ENCODE measurements at regions not wholly inside any gene's neighbourhood (a gene's known extent, or its start where the extent isn't known, plus 50 kb on each side); places are given as distances from the start of the nearest gene placed in this dataset.

DNA sequence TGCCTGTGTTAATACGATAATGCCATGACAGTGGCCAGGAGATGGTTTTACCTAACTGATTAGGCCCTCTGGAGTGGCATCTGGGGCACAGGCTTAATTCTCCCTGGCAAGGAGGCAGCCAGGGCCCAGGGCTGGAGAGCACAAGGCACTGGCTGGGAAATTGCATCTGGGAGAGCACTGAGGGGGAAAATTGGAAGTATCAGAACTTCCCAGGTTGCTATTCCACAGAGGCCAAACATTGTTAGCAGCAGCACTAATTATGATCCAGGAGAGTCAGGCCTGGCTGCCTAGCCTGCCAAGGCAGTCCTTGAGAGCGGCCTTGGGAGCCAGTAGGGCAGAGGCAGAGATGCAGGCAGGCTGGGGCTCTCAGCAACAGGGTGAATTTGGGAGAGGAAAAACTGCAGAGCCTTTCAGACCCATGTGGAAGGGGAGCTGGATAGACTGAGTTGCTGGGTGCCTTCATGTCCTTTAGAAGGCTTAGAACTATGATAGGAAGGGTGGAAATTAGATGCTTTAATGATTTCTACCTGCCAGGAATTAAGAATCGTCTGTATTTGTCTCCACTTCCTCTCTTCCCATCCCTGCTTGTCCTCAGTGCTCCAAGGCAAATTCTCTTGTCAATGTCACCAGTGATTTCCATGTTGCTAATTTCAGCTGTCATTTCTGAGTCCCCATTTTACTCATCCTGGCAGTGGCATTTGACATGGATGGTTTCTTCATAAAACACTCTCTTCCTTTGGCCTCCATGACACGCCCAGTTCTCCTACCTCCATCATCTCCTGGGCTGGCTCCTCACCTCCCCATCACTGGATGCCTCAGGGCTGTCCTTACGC, 56.1 kb upstream of the HSPA9 start:
- no peaks in the 10 kb centered on the region for H3K36me3 Mint-ChIP-seq (ENCODE audit: low read depth, unreplicated experiment)
- H3K9me3 Mint-ChIP-seq (ENCODE audit: unreplicated experiment): peaks cover 2% of the 10 kb centered on the region
- FAIRE-seq: no peak
- Histone ChIP-seq H4K20me1 (ENCODE audit: insufficient read depth, low read length) (no peaks in the 10 kb centered on the region), H3K27ac (ENCODE audit: low read depth, low read length) (no peak overlapping the region), H3K4me1 (ENCODE audit: insufficient read depth, low read length) (no peaks in the 10 kb centered on the region), H3K9ac (ENCODE audit: low read length) (no peak overlapping the region), H3K4me2 (ENCODE audit: low read length) (no peak overlapping the region), H3K79me2 (ENCODE audit: insufficient read depth, low read length) (no peaks in the 10 kb centered on the region), H3K27me3 (ENCODE audit: insufficient read depth, low read length) (no peaks in the 10 kb centered on the region), H2AFZ (ENCODE audit: low read depth, low read length) (no peak overlapping the region), H3K9me3 (ENCODE audit: insufficient read depth, low read depth, low read length) (no peaks in the 10 kb centered on the region), H3K36me3 (ENCODE audit: insufficient read depth, low read length) (no peaks in the 10 kb centered on the region), H3K4me3 (ENCODE audit: insufficient read depth, low read depth, low read length) (no peak overlapping the region)
- no peak for DNase-seq (ENCODE audit: low read depth)
- peaks cover 21% of the 10 kb centered on the region for H3K27me3 Mint-ChIP-seq (ENCODE audit: low read depth, unreplicated experiment)
- TF ChIP-seq EZH2 (IDR thresholded peaks at IDR 0.05; ENCODE audit: insufficient read depth, low read length): no peak
- TF ChIP-seq, protein P1, sequence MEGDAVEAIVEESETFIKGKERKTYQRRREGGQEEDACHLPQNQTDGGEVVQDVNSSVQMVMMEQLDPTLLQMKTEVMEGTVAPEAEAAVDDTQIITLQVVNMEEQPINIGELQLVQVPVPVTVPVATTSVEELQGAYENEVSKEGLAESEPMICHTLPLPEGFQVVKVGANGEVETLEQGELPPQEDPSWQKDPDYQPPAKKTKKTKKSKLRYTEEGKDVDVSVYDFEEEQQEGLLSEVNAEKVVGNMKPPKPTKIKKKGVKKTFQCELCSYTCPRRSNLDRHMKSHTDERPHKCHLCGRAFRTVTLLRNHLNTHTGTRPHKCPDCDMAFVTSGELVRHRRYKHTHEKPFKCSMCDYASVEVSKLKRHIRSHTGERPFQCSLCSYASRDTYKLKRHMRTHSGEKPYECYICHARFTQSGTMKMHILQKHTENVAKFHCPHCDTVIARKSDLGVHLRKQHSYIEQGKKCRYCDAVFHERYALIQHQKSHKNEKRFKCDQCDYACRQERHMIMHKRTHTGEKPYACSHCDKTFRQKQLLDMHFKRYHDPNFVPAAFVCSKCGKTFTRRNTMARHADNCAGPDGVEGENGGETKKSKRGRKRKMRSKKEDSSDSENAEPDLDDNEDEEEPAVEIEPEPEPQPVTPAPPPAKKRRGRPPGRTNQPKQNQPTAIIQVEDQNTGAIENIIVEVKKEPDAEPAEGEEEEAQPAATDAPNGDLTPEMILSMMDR (IDR thresholded peaks at IDR 0.05; ENCODE audit: insufficient read depth, low read depth, low read length): no peak
- peaks cover 5% of the 10 kb centered on the region for H3K4me1 Mint-ChIP-seq (ENCODE audit: low read depth, unreplicated experiment)
- H3K27ac Mint-ChIP-seq (ENCODE audit: unreplicated experiment): no peak overlapping the region
- H3K4me3 Mint-ChIP-seq (ENCODE audit: unreplicated experiment): no peak overlapping the region

DNA sequence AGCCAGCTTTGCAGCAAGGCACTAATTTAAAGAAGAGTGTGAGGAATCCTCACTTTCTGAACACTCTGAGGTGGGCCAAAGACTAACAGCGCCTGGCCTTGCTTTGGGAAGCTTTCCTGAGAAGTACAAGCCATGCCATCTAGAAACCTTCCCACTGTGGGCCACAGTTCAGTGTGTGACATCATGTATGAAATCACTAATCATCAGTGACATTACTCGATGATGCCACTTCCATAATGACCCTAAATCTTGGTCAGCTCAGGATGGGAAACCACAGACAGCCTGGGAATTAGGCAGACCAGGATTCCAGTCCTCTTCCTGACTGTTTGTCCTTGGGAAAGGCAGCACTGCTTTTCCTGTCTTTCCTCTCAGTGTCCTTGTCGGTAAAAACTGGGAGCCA, 54.2 kb upstream of the HSPA9 start:
- H3K27me3 ChIP-seq (ENCODE audit: insufficient read depth, low read length): no peaks in the 10 kb centered on the region
- FAIRE-seq (no peak), DNase-seq (ENCODE audit: low read depth) (no peak)
- no peak overlapping the region for H3K4me3 ChIP-seq (ENCODE audit: insufficient read depth, low read depth, low read length)
- peaks cover 5% of the 10 kb centered on the region for H3K4me1 Mint-ChIP-seq (ENCODE audit: low read depth, unreplicated experiment)
- no peak overlapping the region for H3K27ac ChIP-seq (ENCODE audit: low read depth, low read length)
- no peaks in the 10 kb centered on the region for H3K4me1 ChIP-seq (ENCODE audit: insufficient read depth, low read length)
- H3K9me3 ChIP-seq (ENCODE audit: insufficient read depth, low read depth, low read length): no peaks in the 10 kb centered on the region
- no peak overlapping the region for H2AFZ ChIP-seq (ENCODE audit: low read depth, low read length)
- peaks cover 2% of the 10 kb centered on the region for H3K9me3 Mint-ChIP-seq (ENCODE audit: unreplicated experiment)
- TF ChIP-seq, protein P1 (IDR thresholded peaks at IDR 0.05; ENCODE audit: insufficient read depth, low read depth, low read length): no peak
- TF ChIP-seq EZH2 (IDR thresholded peaks at IDR 0.05; ENCODE audit: insufficient read depth, low read length): no peak
- H3K9ac ChIP-seq (ENCODE audit: low read length): no peak overlapping the region
- H4K20me1 ChIP-seq (ENCODE audit: insufficient read depth, low read length): no peaks in the 10 kb centered on the region
- no peak overlapping the region for H3K4me3 Mint-ChIP-seq (ENCODE audit: unreplicated experiment)
- peaks cover 14% of the 10 kb centered on the region for H3K27me3 Mint-ChIP-seq (ENCODE audit: low read depth, unreplicated experiment)
- H3K79me2 ChIP-seq (ENCODE audit: insufficient read depth, low read length): no peaks in the 10 kb centered on the region
- H3K27ac Mint-ChIP-seq (ENCODE audit: unreplicated experiment): no peak overlapping the region
- H3K36me3 ChIP-seq (ENCODE audit: insufficient read depth, low read length): no peaks in the 10 kb centered on the region
- H3K4me2 ChIP-seq (ENCODE audit: low read length): no peak overlapping the region
- H3K36me3 Mint-ChIP-seq (ENCODE audit: low read depth, unreplicated experiment): no peaks in the 10 kb centered on the region

- Mint-ChIP-seq H3K27ac (ENCODE audit: unreplicated experiment) (no peak overlapping the region), H3K27me3 (ENCODE audit: low read depth, unreplicated experiment) (peaks cover 15% of the 10 kb centered on the region), H3K4me3 (ENCODE audit: unreplicated experiment) (no peak overlapping the region), H3K36me3 (ENCODE audit: low read depth, unreplicated experiment) (no peaks in the 10 kb centered on the region), H3K4me1 (ENCODE audit: low read depth, unreplicated experiment) (no peaks in the 10 kb centered on the region), H3K9me3 (ENCODE audit: unreplicated experiment) (peaks cover 2% of the 10 kb centered on the region)
- Histone ChIP-seq H3K27ac (ENCODE audit: low read depth, low read length) (no peak overlapping the region), H4K20me1 (ENCODE audit: insufficient read depth, low read length) (no peaks in the 10 kb centered on the region), H3K79me2 (ENCODE audit: insufficient read depth, low read length) (no peaks in the 10 kb centered on the region), H3K9me3 (ENCODE audit: insufficient read depth, low read depth, low read length) (no peaks in the 10 kb centered on the region), H3K4me1 (ENCODE audit: insufficient read depth, low read length) (no peaks in the 10 kb centered on the region), H3K9ac (ENCODE audit: low read length) (no peak overlapping the region), H3K36me3 (ENCODE audit: insufficient read depth, low read length) (no peaks in the 10 kb centered on the region), H2AFZ (ENCODE audit: low read depth, low read length) (no peak overlapping the region), H3K27me3 (ENCODE audit: insufficient read depth, low read length) (no peaks in the 10 kb centered on the region), H3K4me3 (ENCODE audit: insufficient read depth, low read depth, low read length) (no peak overlapping the region), H3K4me2 (ENCODE audit: low read length) (no peak overlapping the region)
- FAIRE-seq (no peak), DNase-seq (ENCODE audit: low read depth) (no peak)
- no peak for TF ChIP-seq EZH2 (IDR thresholded peaks at IDR 0.05; ENCODE audit: insufficient read depth, low read length)
- TF ChIP-seq, protein P1 (IDR thresholded peaks at IDR 0.05; ENCODE audit: insufficient read depth, low read depth, low read length): no peak
These were observed 51.2 kb upstream of the HSPA9 start for GRCh38 chr5:138626333-138626944.
